ENCODE measurements at regions not wholly inside any gene's neighbourhood (a gene's known extent, or its start where the extent isn't known, plus 50 kb on each side); places are given as distances from the start of the nearest gene placed in this dataset.

- no peak for DNase-seq
Observed at GRCh38 chr1:96998466-96998865, 276.9 kb downstream of the PTBP2 start.

- DNase-seq, result no peak
Observed at GRCh38 chr1:96999191-96999590, 277.6 kb downstream of the PTBP2 start.

GRCh38 chr1:97004054-97004453, 282.5 kb downstream of the PTBP2 start:
- DNase-seq, result no peak

- no peak for DNase-seq
Observed at GRCh38 chr1:97004743-97005142, 283.2 kb downstream of the PTBP2 start.

- no peak for DNase-seq
Observed at GRCh38 chr1:97006044-97006661, 284.6 kb downstream of the PTBP2 start.

- DNase-seq, result no peak
Observed at GRCh38 chr1:97007840-97008604, 286.4 kb downstream of the PTBP2 start.

GRCh38 chr1:97010566-97011264, 289.1 kb downstream of the PTBP2 start:
- DNase-seq, result no peak

DNA sequence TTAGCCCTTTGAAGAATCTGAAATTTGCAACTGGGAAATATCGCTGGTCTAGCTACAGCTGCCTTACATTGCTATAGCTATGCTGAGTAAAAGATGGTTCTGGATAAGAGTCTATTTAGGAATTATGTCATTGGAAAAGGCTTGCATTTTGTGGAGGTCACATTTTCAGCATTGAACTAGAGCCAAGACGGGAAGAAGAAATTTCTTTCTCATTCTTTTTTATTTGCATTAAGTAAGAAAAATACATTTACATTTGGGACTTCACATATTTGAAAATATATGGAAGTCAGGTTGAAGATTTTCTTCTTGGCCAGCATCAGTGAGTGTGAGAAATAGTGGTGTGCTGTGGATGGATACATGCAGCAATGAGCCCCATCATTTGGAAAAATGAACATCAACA, 291.6 kb downstream of the PTBP2 start:
- no peak for DNase-seq

- no peak for DNase-seq
Observed at GRCh38 chr1:97013941-97014340, 292.4 kb downstream of the PTBP2 start.

DNA sequence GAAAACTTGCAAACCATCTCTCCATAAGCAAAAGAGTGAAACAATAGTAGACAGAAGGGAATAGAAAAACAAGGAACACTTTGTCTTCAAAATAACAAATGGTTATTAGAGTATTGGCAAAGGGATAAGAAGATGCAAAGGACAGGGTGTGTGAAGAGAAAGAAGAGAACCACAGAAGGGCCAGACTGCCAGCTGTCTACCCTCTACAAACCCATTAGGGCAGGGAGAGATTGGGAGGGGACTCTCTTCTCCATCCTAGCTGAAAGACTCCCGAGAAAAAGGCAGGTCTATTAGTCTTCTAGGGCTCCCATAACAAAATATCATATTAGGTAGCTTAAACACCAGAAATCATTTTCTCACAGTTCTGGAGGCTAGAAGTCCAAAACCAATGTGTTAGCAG, 292.8 kb downstream of the PTBP2 start:
- no peak for DNase-seq

DNA sequence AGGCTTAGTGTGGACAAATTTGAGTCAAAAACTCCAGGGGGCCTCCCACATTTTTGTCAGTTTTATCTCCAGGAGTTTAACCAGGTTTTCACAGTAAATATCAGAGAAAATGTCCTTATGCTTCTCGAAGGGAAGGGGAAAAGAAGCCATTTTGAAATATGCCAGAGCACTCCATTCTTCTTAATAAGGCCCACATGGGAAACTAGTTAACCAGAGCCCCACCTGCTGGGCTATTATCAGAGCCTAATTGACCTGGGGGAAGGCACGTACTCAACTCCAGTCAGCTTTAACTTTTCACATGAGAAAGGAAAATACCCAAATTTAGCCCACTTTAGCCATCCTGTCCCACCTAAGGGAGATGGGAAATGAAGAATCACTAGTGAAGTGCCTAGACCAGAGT, 296.3 kb downstream of the PTBP2 start:
- DNase-seq, result no peak

Data from activated naive CD4-positive, alpha-beta T cell treated with anti-CD3 and anti-CD28 coated beads, Interleukin-2, amount 50 U/mL, for 16 hours (primary cell).